ENCODE measurements at regions not wholly inside any gene's neighbourhood (a gene's known extent, or its start where the extent isn't known, plus 50 kb on each side); places are given as distances from the start of the nearest gene placed in this dataset.

DNA sequence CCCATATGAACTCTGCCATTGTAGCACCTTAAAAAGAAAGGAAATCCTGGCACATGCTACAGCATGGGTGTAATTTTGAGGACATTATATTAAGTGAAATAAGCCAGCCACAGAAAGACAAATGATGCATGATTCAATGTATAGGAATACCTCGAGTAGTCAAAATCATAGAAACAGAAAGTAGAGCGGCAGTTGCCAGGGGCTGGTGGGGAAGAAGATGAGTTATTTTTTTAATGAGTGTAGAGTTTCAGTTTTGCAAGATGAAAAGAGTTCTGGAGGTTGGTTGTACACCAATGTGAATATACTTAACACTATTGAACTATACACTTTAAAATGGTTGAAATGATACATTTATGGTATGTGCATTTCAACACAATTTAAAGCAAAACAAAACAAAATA, 133.0 kb downstream of the ZDHHC21 start:
- Histone ChIP-seq H3K9ac (ENCODE audit: low read length in 5 of 5) (no peak overlapping the region), H3K9me3 (ENCODE audit: control insufficient read depth in 5 of 5, low read length in 5 of 5) (peaks cover 0 to 2% (median 0%) of the 10 kb centered on the region in 5 donors), H3K27me3 (ENCODE audit: control insufficient read depth in 5 of 5, insufficient read depth in 4 of 5, low read length in 5 of 5) (no peaks in the 10 kb centered on the region), H3K4me3 (ENCODE audit: low read depth in 1 of 5, low read length in 5 of 5) (no peak overlapping the region), H3K27ac (ENCODE audit: low read depth, low read length) (no peak overlapping the region), H3K4me1 (ENCODE audit: control insufficient read depth in 5 of 5, insufficient read depth in 5 of 5, low read length in 5 of 5) (no peaks in the 10 kb centered on the region), H3K36me3 (ENCODE audit: control insufficient read depth in 5 of 5, insufficient read depth in 5 of 5, low read length in 5 of 5) (no peaks in the 10 kb centered on the region)

DNA sequence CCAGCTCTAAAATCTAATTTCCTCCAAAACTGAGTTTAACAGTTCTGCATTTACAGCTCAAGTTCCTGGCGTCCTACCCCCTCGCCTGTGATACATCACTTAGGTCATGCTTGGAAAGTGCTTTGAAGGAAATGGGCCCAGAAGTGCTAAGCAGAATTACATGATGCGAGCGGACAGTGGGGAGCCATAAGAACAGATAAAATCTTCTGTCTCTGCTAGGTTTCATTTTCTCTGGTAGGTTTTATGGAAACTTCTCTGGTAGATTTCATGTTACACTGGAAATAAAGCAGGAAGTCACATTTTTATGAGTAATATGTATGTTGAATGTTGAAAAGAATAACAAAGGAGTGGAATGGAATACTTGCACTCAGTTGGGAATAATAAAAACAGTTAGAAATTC, 138.3 kb downstream of the ZDHHC21 start:
- H3K36me3 ChIP-seq (ENCODE audit: control insufficient read depth in 5 of 5, insufficient read depth in 5 of 5, low read length in 5 of 5), result no peaks in the 10 kb centered on the region
- H3K4me3 ChIP-seq (ENCODE audit: low read depth in 1 of 5, low read length in 5 of 5), result no peak overlapping the region
- no peak overlapping the region for H3K9ac ChIP-seq (ENCODE audit: low read length in 5 of 5)
- no peaks in the 10 kb centered on the region for H3K4me1 ChIP-seq (ENCODE audit: control insufficient read depth in 5 of 5, insufficient read depth in 5 of 5, low read length in 5 of 5)
- H3K27me3 ChIP-seq (ENCODE audit: control insufficient read depth in 5 of 5, insufficient read depth in 4 of 5, low read length in 5 of 5), result no peaks in the 10 kb centered on the region
- no peak overlapping the region for H3K27ac ChIP-seq (ENCODE audit: low read depth, low read length)
- H3K9me3 ChIP-seq (ENCODE audit: control insufficient read depth in 5 of 5, low read length in 5 of 5), result peaks cover 0 to 2% (median 0%) of the 10 kb centered on the region in 5 donors

DNA sequence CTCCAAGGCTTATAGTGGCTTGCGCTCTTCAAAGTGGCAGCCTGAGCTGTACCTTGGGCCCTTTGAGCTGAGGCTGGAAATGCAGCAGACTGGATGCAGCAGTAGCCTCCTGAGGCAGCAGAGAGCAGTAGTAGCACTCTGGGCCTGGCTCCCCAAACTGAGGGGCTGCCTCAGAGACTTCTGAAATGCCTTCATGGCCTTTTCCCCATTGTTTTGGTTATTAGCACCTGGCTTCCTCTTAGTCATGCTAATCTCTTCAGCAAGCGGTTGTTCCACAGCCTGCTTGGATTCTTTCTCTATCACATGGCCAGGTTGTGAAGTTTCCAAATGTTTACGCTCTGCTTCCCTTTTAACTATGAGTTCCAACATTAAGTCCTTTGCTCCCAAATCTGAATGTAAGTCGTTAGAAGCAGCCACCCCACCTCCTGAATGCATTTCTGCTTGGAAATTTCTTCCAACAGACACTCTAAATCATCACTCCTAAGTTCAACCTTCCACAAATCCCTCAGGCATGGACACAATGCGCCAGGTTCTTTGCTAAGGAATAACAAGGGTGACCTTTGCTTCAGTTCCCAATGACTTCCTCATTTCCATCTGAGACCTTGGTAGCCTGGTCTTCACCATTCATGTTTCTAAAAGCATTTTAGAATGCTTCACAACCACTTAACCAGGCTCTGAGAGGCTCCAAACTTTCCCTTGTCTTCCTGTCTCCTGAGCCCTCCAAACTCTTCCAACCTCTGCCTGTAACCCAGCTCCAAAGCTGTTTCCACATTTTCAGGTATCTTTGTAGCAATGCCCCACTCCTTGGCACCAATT, 145.8 kb downstream of the ZDHHC21 start:
- Histone ChIP-seq H3K9me3 (ENCODE audit: control insufficient read depth in 5 of 5, low read length in 5 of 5) (no peaks in the 10 kb centered on the region), H3K4me1 (ENCODE audit: control insufficient read depth in 5 of 5, insufficient read depth in 5 of 5, low read length in 5 of 5) (no peaks in the 10 kb centered on the region), H3K27me3 (ENCODE audit: control insufficient read depth in 5 of 5, insufficient read depth in 4 of 5, low read length in 5 of 5) (no peaks in the 10 kb centered on the region), H3K9ac (ENCODE audit: low read length in 5 of 5) (no peak overlapping the region), H3K36me3 (ENCODE audit: control insufficient read depth in 5 of 5, insufficient read depth in 5 of 5, low read length in 5 of 5) (no peaks in the 10 kb centered on the region), H3K4me3 (ENCODE audit: low read depth in 1 of 5, low read length in 5 of 5) (no peak overlapping the region), H3K27ac (ENCODE audit: low read depth, low read length) (no peak overlapping the region)

DNA sequence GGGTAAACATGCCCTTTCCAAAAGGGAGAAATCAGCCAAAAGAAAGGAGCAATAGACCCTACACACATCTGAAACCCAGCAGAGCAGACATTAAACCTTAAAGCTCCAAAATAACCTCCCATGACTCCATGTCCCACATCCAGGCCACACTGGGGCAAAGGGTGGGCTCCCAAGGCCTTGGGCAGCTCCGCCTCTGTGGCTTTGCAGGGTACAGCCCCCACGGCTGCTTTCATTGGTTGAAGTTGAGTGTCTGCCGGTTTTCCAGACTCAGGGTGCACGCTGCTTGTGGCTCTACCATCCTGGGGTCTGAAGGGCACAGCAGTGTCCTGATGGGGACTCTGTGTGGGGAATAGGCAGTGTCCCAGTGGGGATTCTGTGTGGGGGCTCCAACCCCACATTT, 146.5 kb downstream of the ZDHHC21 start:
- H3K4me3 ChIP-seq (ENCODE audit: low read depth in 1 of 5, low read length in 5 of 5), result no peak overlapping the region
- no peaks in the 10 kb centered on the region for H3K9me3 ChIP-seq (ENCODE audit: control insufficient read depth in 5 of 5, low read length in 5 of 5)
- H3K27ac ChIP-seq (ENCODE audit: low read depth, low read length), result no peak overlapping the region
- no peaks in the 10 kb centered on the region for H3K4me1 ChIP-seq (ENCODE audit: control insufficient read depth in 5 of 5, insufficient read depth in 5 of 5, low read length in 5 of 5)
- no peaks in the 10 kb centered on the region for H3K36me3 ChIP-seq (ENCODE audit: control insufficient read depth in 5 of 5, insufficient read depth in 5 of 5, low read length in 5 of 5)
- H3K9ac ChIP-seq (ENCODE audit: low read length in 5 of 5), result no peak overlapping the region
- no peaks in the 10 kb centered on the region for H3K27me3 ChIP-seq (ENCODE audit: control insufficient read depth in 5 of 5, insufficient read depth in 4 of 5, low read length in 5 of 5)

- H3K36me3 ChIP-seq (ENCODE audit: control insufficient read depth in 5 of 5, insufficient read depth in 5 of 5, low read length in 5 of 5), result no peaks in the 10 kb centered on the region
- no peaks in the 10 kb centered on the region for H3K9me3 ChIP-seq (ENCODE audit: control insufficient read depth in 5 of 5, low read length in 5 of 5)
- no peak overlapping the region for H3K9ac ChIP-seq (ENCODE audit: low read length in 5 of 5)
These were observed 151.2 kb downstream of the ZDHHC21 start for GRCh38 chr9:14542071-14542470.

GRCh38 chr9:14538526-14538925, 154.7 kb downstream of the ZDHHC21 start:
- no peak overlapping the region for H3K4me3 ChIP-seq (ENCODE audit: low read depth in 1 of 5, low read length in 5 of 5)
- H3K4me1 ChIP-seq (ENCODE audit: control insufficient read depth in 5 of 5, insufficient read depth in 5 of 5, low read length in 5 of 5), result no peaks in the 10 kb centered on the region
- H3K27ac ChIP-seq (ENCODE audit: low read depth, low read length), result no peak overlapping the region
- H3K9me3 ChIP-seq (ENCODE audit: control insufficient read depth in 5 of 5, low read length in 5 of 5), result no peaks in the 10 kb centered on the region
- peaks cover 5 to 17% (median 7%) of the 10 kb centered on the region in 5 donors for H3K27me3 ChIP-seq (ENCODE audit: control insufficient read depth in 5 of 5, insufficient read depth in 4 of 5, low read length in 5 of 5)
- no peaks in the 10 kb centered on the region for H3K36me3 ChIP-seq (ENCODE audit: control insufficient read depth in 5 of 5, insufficient read depth in 5 of 5, low read length in 5 of 5)
- H3K9ac ChIP-seq (ENCODE audit: low read length in 5 of 5), result no peak overlapping the region

More at GRCh38 chr9:14542071-14542470, 151.2 kb downstream of the ZDHHC21 start:
- Histone ChIP-seq H3K27ac (ENCODE audit: low read depth, low read length) (no peak overlapping the region), H3K4me1 (ENCODE audit: control insufficient read depth in 5 of 5, insufficient read depth in 5 of 5, low read length in 5 of 5) (no peaks in the 10 kb centered on the region), H3K27me3 (ENCODE audit: control insufficient read depth in 5 of 5, insufficient read depth in 4 of 5, low read length in 5 of 5) (no peaks in the 10 kb centered on the region), H3K4me3 (ENCODE audit: low read depth in 1 of 5, low read length in 5 of 5) (no peak overlapping the region)

GRCh38 chr9:14535161-14535955, 157.9 kb downstream of the ZDHHC21 start:
- Histone ChIP-seq H3K9me3 (ENCODE audit: control insufficient read depth in 5 of 5, low read length in 5 of 5) (no peaks in the 10 kb centered on the region), H3K27ac (ENCODE audit: low read depth, low read length) (no peak overlapping the region), H3K4me1 (ENCODE audit: control insufficient read depth in 5 of 5, insufficient read depth in 5 of 5, low read length in 5 of 5) (no peaks in the 10 kb centered on the region), H3K4me3 (ENCODE audit: low read depth in 1 of 5, low read length in 5 of 5) (no peak overlapping the region), H3K36me3 (ENCODE audit: control insufficient read depth in 5 of 5, insufficient read depth in 5 of 5, low read length in 5 of 5) (no peaks in the 10 kb centered on the region), H3K27me3 (ENCODE audit: control insufficient read depth in 5 of 5, insufficient read depth in 4 of 5, low read length in 5 of 5) (peaks cover 5 to 17% (median 7%) of the 10 kb centered on the region in 5 donors), H3K9ac (ENCODE audit: low read length in 5 of 5) (no peak overlapping the region)

DNA sequence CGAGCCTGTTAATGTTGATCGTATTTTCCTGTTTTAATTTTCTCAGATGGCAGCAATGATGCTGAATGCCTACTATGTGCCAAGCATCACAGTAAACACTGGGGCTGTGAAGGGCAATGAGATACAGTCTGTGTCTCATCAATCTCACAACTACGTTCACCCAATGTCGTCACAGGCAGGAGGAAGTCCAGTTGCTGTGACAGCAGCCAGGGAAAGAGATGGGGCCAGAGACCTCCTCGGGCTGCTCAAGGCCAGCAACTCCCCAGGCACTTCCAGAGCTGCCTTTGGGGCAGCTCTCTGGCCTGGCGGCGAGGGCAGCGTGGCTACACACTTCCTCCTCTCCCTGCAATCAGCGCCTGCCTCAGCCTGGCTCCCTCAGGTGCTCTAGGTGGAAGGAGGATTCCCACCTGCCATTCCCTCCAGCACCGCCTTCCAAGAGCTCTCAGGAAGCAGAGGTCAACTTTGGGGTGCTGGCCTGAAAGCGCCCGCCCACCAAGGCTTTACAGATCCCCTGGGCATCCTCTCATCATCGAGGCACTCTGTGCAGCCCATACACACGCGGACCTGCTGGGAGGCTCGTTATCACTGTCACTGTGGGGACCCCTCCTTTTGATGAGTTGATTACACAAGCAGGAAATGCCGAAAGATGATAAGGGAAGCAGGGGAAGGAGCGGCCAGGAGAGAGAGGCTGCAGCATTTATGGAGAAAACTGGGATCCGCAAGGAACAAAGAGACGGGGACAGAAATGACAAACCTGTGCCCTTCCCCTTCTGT, 159.2 kb downstream of the ZDHHC21 start:
- Histone ChIP-seq H3K36me3 (ENCODE audit: control insufficient read depth in 5 of 5, insufficient read depth in 5 of 5, low read length in 5 of 5) (no peaks in the 10 kb centered on the region), H3K27me3 (ENCODE audit: control insufficient read depth in 5 of 5, insufficient read depth in 4 of 5, low read length in 5 of 5) (peaks cover 5 to 17% (median 7%) of the 10 kb centered on the region in 5 donors), H3K9ac (ENCODE audit: low read length in 5 of 5) (no peak overlapping the region), H3K4me1 (ENCODE audit: control insufficient read depth in 5 of 5, insufficient read depth in 5 of 5, low read length in 5 of 5) (no peaks in the 10 kb centered on the region), H3K9me3 (ENCODE audit: control insufficient read depth in 5 of 5, low read length in 5 of 5) (no peaks in the 10 kb centered on the region), H3K27ac (ENCODE audit: low read depth, low read length) (no peak overlapping the region), H3K4me3 (ENCODE audit: low read depth in 1 of 5, low read length in 5 of 5) (no peak overlapping the region)

DNA sequence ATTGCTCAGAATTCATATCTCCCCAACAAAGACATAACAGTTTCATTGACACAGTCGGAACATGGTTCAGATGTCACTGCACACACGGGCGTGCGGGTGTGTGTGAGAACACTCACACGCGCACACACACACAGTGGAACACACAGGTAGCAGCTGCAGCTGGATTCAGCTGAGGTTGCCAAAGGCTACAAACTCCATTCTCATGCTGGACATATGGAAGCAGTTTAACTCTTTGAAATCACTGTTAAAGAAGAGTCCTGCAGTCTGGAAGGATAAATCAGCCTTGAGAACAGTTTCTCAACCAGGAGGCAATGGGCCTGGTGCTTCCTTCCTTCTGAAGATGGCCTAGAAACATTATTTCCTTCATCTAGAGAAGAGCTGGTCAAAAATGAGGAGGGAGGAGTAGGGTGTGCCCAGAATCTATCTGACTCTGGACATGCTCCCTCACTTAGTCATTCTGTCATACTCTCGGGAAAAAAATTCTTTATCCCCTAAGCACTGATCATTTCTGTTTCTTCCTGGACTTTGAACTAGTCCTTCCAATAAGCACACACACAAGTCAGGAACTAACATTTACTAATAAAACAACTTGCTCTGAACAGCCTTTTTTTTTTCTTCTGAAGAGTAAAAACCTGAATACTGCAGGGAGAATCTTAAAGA, 160.6 kb downstream of the ZDHHC21 start:
- Histone ChIP-seq H3K9ac (ENCODE audit: low read length in 5 of 5) (no peak overlapping the region), H3K27me3 (ENCODE audit: control insufficient read depth in 5 of 5, insufficient read depth in 4 of 5, low read length in 5 of 5) (peaks cover 5 to 17% (median 7%) of the 10 kb centered on the region in 5 donors), H3K36me3 (ENCODE audit: control insufficient read depth in 5 of 5, insufficient read depth in 5 of 5, low read length in 5 of 5) (no peaks in the 10 kb centered on the region), H3K9me3 (ENCODE audit: control insufficient read depth in 5 of 5, low read length in 5 of 5) (no peaks in the 10 kb centered on the region), H3K27ac (ENCODE audit: low read depth, low read length) (no peak overlapping the region), H3K4me1 (ENCODE audit: control insufficient read depth in 5 of 5, insufficient read depth in 5 of 5, low read length in 5 of 5) (no peaks in the 10 kb centered on the region), H3K4me3 (ENCODE audit: low read depth in 1 of 5, low read length in 5 of 5) (no peak overlapping the region)

Measured in subcutaneous abdominal adipose tissue (tissue), 5 donors.